ENCODE measurements at regions not wholly inside any gene's neighbourhood (a gene's known extent, or its start where the extent isn't known, plus 50 kb on each side); places are given as distances from the start of the nearest gene placed in this dataset.
"Not testable (repeated sequence)": the region's sequence is repeated elsewhere in the genome, so short reads cannot be mapped to it uniquely, and the experiment has no call there.

- Mint-ChIP-seq H3K36me3 (no peaks in the 10 kb centered on the region), H3K27me3 (ENCODE audit: low read depth in 3 of 3) (peaks cover under 1 to 14% (median 6%) of the 10 kb centered on the region in 3 donors), H3K4me3 (no peak overlapping the region), H3K9me3 (peaks cover 0 to 3% (median 0%) of the 10 kb centered on the region in 6 donors), H3K27ac (no peak overlapping the region), H3K4me1 (no peaks in the 10 kb centered on the region)
- no peak for DNase-seq
These were observed 90.0 kb upstream of the GATB start for GRCh38 chr4:151850791-151851213.

GRCh38 chr4:151845551-151845950, 84.7 kb upstream of the GATB start:
- H3K9me3 Mint-ChIP-seq, H3K36me3 Mint-ChIP-seq, H3K4me1 Mint-ChIP-seq, H3K27ac Mint-ChIP-seq, H3K4me3 Mint-ChIP-seq, DNase-seq: not testable (repeated sequence)
- peaks cover 3 to 12% (median 9%) of the 10 kb centered on the region in 3 donors for H3K27me3 Mint-ChIP-seq (ENCODE audit: low read depth in 3 of 3)

- H3K9me3 Mint-ChIP-seq = peaks cover 0 to 3% (median 0%) of the 10 kb centered on the region in 6 donors
- no peak for DNase-seq
- peaks cover 3 to 12% (median 11%) of the 10 kb centered on the region in 3 donors for H3K27me3 Mint-ChIP-seq (ENCODE audit: low read depth in 3 of 3)
- no peaks in the 10 kb centered on the region for H3K36me3 Mint-ChIP-seq
- H3K4me1 Mint-ChIP-seq = no peaks in the 10 kb centered on the region
- no peak overlapping the region for H3K27ac Mint-ChIP-seq
- H3K4me3 Mint-ChIP-seq = no peak overlapping the region
These were observed 81.7 kb upstream of the GATB start for GRCh38 chr4:151842430-151843079.

- Mint-ChIP-seq H3K4me1 (no peaks in the 10 kb centered on the region), H3K27ac (no peak overlapping the region), H3K27me3 (ENCODE audit: low read depth in 3 of 3) (peaks cover 3 to 12% (median 4%) of the 10 kb centered on the region in 3 donors), H3K4me3 (no peak overlapping the region), H3K36me3 (no peaks in the 10 kb centered on the region), H3K9me3 (no peaks in the 10 kb centered on the region)
- no peak for DNase-seq
These were observed 80.3 kb upstream of the GATB start for GRCh38 chr4:151841107-151841506.

- Mint-ChIP-seq H3K27ac (no peak overlapping the region), H3K4me3 (no peak overlapping the region), H3K36me3 (no peaks in the 10 kb centered on the region), H3K27me3 (ENCODE audit: low read depth in 3 of 3) (peaks cover 0 to 4% (median 3%) of the 10 kb centered on the region in 3 donors), H3K9me3 (no peaks in the 10 kb centered on the region), H3K4me1 (no peaks in the 10 kb centered on the region)
- no peak for DNase-seq
These were observed 74.7 kb upstream of the GATB start for GRCh38 chr4:151835467-151835866.

- Mint-ChIP-seq H3K4me1 (no peaks in the 10 kb centered on the region), H3K9me3 (no peaks in the 10 kb centered on the region), H3K27ac (no peak overlapping the region), H3K36me3 (no peaks in the 10 kb centered on the region), H3K4me3 (no peak overlapping the region), H3K27me3 (ENCODE audit: low read depth in 3 of 3) (peaks cover 0 to 4% (median 0%) of the 10 kb centered on the region in 3 donors)
- DNase-seq = no peak
These were observed 72.4 kb upstream of the GATB start for GRCh38 chr4:151833174-151833573.

- Mint-ChIP-seq H3K4me3 (no peak overlapping the region), H3K36me3 (no peaks in the 10 kb centered on the region), H3K4me1 (no peaks in the 10 kb centered on the region), H3K9me3 (no peaks in the 10 kb centered on the region), H3K27me3 (ENCODE audit: low read depth in 3 of 3) (peaks cover 0 to 2% (median 2%) of the 10 kb centered on the region in 3 donors), H3K27ac (no peak overlapping the region)
- no peak for DNase-seq
These were observed 70.7 kb upstream of the GATB start for GRCh38 chr4:151831526-151831925.

- DNase-seq = no peak
- Mint-ChIP-seq H3K36me3 (no peaks in the 10 kb centered on the region), H3K27ac (no peak overlapping the region), H3K4me1 (no peaks in the 10 kb centered on the region), H3K27me3 (ENCODE audit: low read depth in 3 of 3) (peaks cover 0 to 2% (median 2%) of the 10 kb centered on the region in 3 donors), H3K4me3 (no peak overlapping the region), H3K9me3 (no peaks in the 10 kb centered on the region)
These were observed 69.4 kb upstream of the GATB start for GRCh38 chr4:151830168-151830567.

- no peaks in the 10 kb centered on the region for H3K4me1 Mint-ChIP-seq
- H3K27me3 Mint-ChIP-seq (ENCODE audit: low read depth in 3 of 3) = peaks cover 0 to 2% (median 2%) of the 10 kb centered on the region in 3 donors
- no peak for DNase-seq
- H3K9me3 Mint-ChIP-seq = no peaks in the 10 kb centered on the region
- H3K36me3 Mint-ChIP-seq = no peaks in the 10 kb centered on the region
- H3K4me3 Mint-ChIP-seq = no peak overlapping the region
- H3K27ac Mint-ChIP-seq = no peak overlapping the region
These were observed 68.5 kb upstream of the GATB start for GRCh38 chr4:151829309-151829708.

GRCh38 chr4:151824656-151825055, 63.8 kb upstream of the GATB start:
- H3K4me1 Mint-ChIP-seq = no peaks in the 10 kb centered on the region
- no peak for DNase-seq
- H3K4me3 Mint-ChIP-seq = no peak overlapping the region
- no peaks in the 10 kb centered on the region for H3K36me3 Mint-ChIP-seq
- H3K27me3 Mint-ChIP-seq (ENCODE audit: low read depth in 3 of 3) = peaks cover 0 to 5% (median 2%) of the 10 kb centered on the region in 3 donors
- H3K27ac Mint-ChIP-seq = no peak overlapping the region
- no peaks in the 10 kb centered on the region for H3K9me3 Mint-ChIP-seq

- Mint-ChIP-seq H3K4me3 (no peak overlapping the region), H3K36me3 (no peaks in the 10 kb centered on the region), H3K9me3 (no peaks in the 10 kb centered on the region), H3K27me3 (ENCODE audit: low read depth in 3 of 3) (peaks cover 0 to 3% (median 2%) of the 10 kb centered on the region in 3 donors), H3K4me1 (no peaks in the 10 kb centered on the region), H3K27ac (no peak overlapping the region)
- DNase-seq = no peak
These were observed 61.5 kb upstream of the GATB start for GRCh38 chr4:151822331-151822730.

GRCh38 chr4:151820004-151820403, 59.2 kb upstream of the GATB start:
- Mint-ChIP-seq H3K27ac (no peak overlapping the region), H3K9me3 (no peaks in the 10 kb centered on the region), H3K27me3 (ENCODE audit: low read depth in 3 of 3) (peaks cover 2 to 7% (median 3%) of the 10 kb centered on the region in 3 donors), H3K36me3 (no peaks in the 10 kb centered on the region), H3K4me3 (no peak overlapping the region), H3K4me1 (no peaks in the 10 kb centered on the region)
- no peak for DNase-seq

GRCh38 chr4:151811403-151811802, 50.6 kb upstream of the GATB start:
- Mint-ChIP-seq H3K4me1 (no peaks in the 10 kb centered on the region), H3K27me3 (ENCODE audit: low read depth in 3 of 3) (peaks cover 0 to 4% (median under 1%) of the 10 kb centered on the region in 3 donors), H3K9me3 (no peaks in the 10 kb centered on the region), H3K27ac (no peak overlapping the region), H3K4me3 (no peak overlapping the region), H3K36me3 (no peaks in the 10 kb centered on the region)
- no peak for DNase-seq

Measured in immature natural killer cell (primary cell).